Activated T-cell treated with anti-CD3 and anti-CD28 coated beads, Interleukin-2, amount 50 U/mL, for 4 hours (primary cell): ENCODE measurements at regions not wholly inside any gene's neighbourhood (a gene's known extent, or its start where the extent isn't known, plus 50 kb on each side); places are given as distances from the start of the nearest gene placed in this dataset.
"Not testable (repeated sequence)": the region's sequence is repeated elsewhere in the genome, so short reads cannot be mapped to it uniquely, and the experiment has no call there.

ENCODE experiments used
- ATAC-seq, 2 donors: fragments of 200-7000 bp; cut with Tn5 transposase; one replicate each; pipeline ENCODE4 v1.10.0; 2021
- DNase-seq: peaks from one replicate; pipeline ENCODE4 v3.0.0-alpha.2; 2020
- H3K27me3 Mint-ChIP-seq: one replicate; pipeline ENCODE4 v1.8.0; 2021; ENCODE audit warnings: low read depth, mixed read lengths
- H3K36me3 Mint-ChIP-seq: one replicate; pipeline ENCODE4 v1.8.0; 2022; ENCODE audit warnings: mixed read lengths; ENCODE audit not compliant: insufficient read depth
- H3K4me1 Mint-ChIP-seq: one replicate; pipeline ENCODE4 v1.8.0; 2021; ENCODE audit warnings: low read depth, mixed read lengths
- H3K4me3 Mint-ChIP-seq: one replicate; pipeline ENCODE4 v1.8.0; 2021; ENCODE audit warnings: mild to moderate bottlenecking, moderate library complexity, mixed read lengths
- H3K9me3 Mint-ChIP-seq: one replicate; pipeline ENCODE4 v1.8.0; 2021; ENCODE audit warnings: mixed read lengths

- H3K9me3 Mint-ChIP-seq = peaks cover 4% of the 10 kb centered on the region
- ATAC-seq = no peak
- H3K27me3 Mint-ChIP-seq = peaks cover 3% of the 10 kb centered on the region
- H3K4me1 Mint-ChIP-seq = no peaks in the 10 kb centered on the region
- no peak for DNase-seq
- H3K4me3 Mint-ChIP-seq = no peak overlapping the region
- no peaks in the 10 kb centered on the region for H3K36me3 Mint-ChIP-seq
Observed at GRCh38 chr10:90051053-90051452, 349.7 kb downstream of the KIF20B start.

DNA sequence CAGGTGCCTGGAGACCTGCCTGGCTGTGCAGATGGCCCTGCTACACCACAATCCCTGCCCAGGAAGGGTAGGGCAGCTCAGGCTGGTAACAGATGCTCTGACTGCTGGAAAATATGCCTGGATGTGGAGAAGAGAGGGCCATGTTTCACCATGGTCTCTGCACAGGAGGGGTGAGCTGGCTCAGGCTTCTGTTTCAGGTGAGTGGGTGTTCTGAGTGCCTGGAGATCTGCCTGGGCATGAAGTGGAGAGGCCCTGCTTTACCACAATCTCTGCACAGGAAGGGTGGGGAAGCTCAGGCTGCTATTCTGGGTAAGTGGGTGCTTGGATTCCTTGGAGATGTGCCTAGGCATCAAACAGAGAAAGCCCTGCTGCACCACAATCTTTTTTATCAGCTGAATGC, 350.1 kb downstream of the KIF20B start:
- ATAC-seq (no peak), DNase-seq (no peak)
- Mint-ChIP-seq H3K9me3 (peaks cover 4% of the 10 kb centered on the region), H3K27me3 (peaks cover 3% of the 10 kb centered on the region), H3K36me3 (no peaks in the 10 kb centered on the region), H3K4me1 (no peaks in the 10 kb centered on the region), H3K4me3 (no peak overlapping the region)

GRCh38 chr10:90062786-90063185, 361.4 kb downstream of the KIF20B start:
- H3K27me3 Mint-ChIP-seq = no peaks in the 10 kb centered on the region
- no peak for ATAC-seq
- H3K9me3 Mint-ChIP-seq = no peaks in the 10 kb centered on the region
- no peak for DNase-seq
- no peak overlapping the region for H3K4me3 Mint-ChIP-seq
- H3K36me3 Mint-ChIP-seq = no peaks in the 10 kb centered on the region
- H3K4me1 Mint-ChIP-seq = no peaks in the 10 kb centered on the region

GRCh38 chr10:90064295-90064694, 362.9 kb downstream of the KIF20B start:
- no peaks in the 10 kb centered on the region for H3K4me1 Mint-ChIP-seq
- no peaks in the 10 kb centered on the region for H3K27me3 Mint-ChIP-seq
- H3K36me3 Mint-ChIP-seq = no peaks in the 10 kb centered on the region
- H3K9me3 Mint-ChIP-seq = no peaks in the 10 kb centered on the region
- no peak overlapping the region for H3K4me3 Mint-ChIP-seq
- ATAC-seq (no peak), DNase-seq (no peak)

DNA sequence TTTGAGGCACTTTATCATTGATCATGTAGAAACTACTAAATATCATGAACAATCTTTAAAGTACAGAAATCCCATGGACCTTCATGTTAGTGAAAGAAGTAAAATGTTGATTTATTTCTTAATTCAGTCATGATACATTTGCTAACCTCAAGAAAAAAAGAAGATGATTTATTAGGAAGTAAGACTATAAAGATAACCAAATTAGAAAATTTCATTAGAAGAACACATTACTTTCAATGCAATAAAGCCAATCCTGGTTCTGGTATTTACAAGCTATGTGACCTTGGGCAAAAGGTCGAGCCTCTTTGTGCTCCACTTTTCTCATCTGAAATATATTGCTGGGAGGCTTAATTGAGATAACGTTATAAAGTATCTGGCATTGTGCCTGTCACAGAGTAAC, 365.0 kb downstream of the KIF20B start:
- DNase-seq (no peak), ATAC-seq (no peak)
- H3K4me3 Mint-ChIP-seq = no peak overlapping the region
- no peaks in the 10 kb centered on the region for H3K36me3 Mint-ChIP-seq
- no peaks in the 10 kb centered on the region for H3K27me3 Mint-ChIP-seq
- H3K4me1 Mint-ChIP-seq = no peaks in the 10 kb centered on the region
- no peaks in the 10 kb centered on the region for H3K9me3 Mint-ChIP-seq

- ATAC-seq = no peak
- H3K9me3 Mint-ChIP-seq = peaks cover 9% of the 10 kb centered on the region
- H3K27me3 Mint-ChIP-seq = peaks cover 8% of the 10 kb centered on the region
- no peak for DNase-seq
- no peaks in the 10 kb centered on the region for H3K36me3 Mint-ChIP-seq
- no peak overlapping the region for H3K4me3 Mint-ChIP-seq
- peaks cover 4% of the 10 kb centered on the region for H3K4me1 Mint-ChIP-seq
Observed at GRCh38 chr10:90075995-90076394, 374.6 kb downstream of the KIF20B start.

GRCh38 chr10:90079819-90080218, 378.4 kb downstream of the KIF20B start:
- no peaks in the 10 kb centered on the region for H3K9me3 Mint-ChIP-seq
- peaks cover 3% of the 10 kb centered on the region for H3K27me3 Mint-ChIP-seq
- no peak for DNase-seq
- H3K4me1 Mint-ChIP-seq = no peaks in the 10 kb centered on the region
- H3K4me3 Mint-ChIP-seq = no peak overlapping the region
- H3K36me3 Mint-ChIP-seq = no peaks in the 10 kb centered on the region
- no peak for ATAC-seq

DNA sequence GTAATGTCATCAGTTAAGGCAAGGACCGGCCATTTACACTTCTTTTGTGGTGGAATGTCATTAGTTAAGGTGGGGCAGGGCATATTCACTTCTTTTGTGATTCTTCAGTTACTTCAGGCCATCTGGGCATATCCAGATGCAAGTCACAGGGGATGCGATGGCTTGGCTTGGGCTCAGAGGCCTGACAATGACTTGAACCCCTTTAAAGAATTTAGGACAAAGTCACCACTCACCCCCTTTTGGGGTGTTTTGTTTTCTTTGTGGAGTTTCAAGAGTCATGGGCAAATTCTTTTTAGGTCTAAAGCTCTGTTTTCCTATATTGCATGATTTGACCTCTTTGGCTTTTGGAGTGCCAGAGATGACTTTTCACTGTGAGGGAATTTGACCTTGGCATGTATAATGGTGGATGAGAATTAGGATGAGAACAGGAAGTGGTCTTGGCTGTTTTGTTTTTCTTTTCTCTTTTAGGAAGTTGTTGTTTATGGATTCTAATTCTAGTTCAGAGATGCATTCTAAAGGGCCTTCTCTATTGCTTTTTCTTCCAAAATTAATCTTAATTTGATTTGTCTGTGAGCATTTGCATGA, 385.3 kb downstream of the KIF20B start:
- H3K9me3 Mint-ChIP-seq, H3K27me3 Mint-ChIP-seq: not testable (repeated sequence)

GRCh38 chr10:90087197-90088023, 386.0 kb downstream of the KIF20B start:
- DNase-seq (no peak), ATAC-seq (peak; percentile 59 to 97)
- Mint-ChIP-seq H3K9me3 (no peaks in the 10 kb centered on the region), H3K4me3 (no peak overlapping the region), H3K4me1 (peaks cover 6% of the 10 kb centered on the region), H3K36me3 (no peaks in the 10 kb centered on the region), H3K27me3 (peaks cover 4% of the 10 kb centered on the region)

More for the DNA sequence above, 385.3 kb downstream of the KIF20B start:
- H3K36me3 Mint-ChIP-seq, DNase-seq, ATAC-seq, H3K4me1 Mint-ChIP-seq, H3K4me3 Mint-ChIP-seq: not testable (repeated sequence)

DNA sequence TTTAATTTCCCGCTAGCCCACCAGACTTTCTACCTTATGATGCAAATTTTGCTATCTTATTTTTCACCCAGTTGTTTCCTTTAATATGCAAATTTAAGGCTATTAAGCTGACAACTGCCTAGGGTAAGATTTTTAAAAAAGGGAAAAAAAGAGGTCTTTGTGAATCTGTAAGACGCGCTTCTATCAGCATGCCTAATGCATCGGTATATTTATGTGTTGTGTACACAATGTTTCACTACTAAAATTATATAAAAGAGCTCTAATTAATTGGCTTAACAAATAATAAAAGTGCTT, 386.6 kb downstream of the KIF20B start:
- Mint-ChIP-seq H3K4me3 (no peak overlapping the region), H3K9me3 (no peaks in the 10 kb centered on the region), H3K27me3 (peaks cover 4% of the 10 kb centered on the region), H3K4me1 (peaks cover 6% of the 10 kb centered on the region), H3K36me3 (no peaks in the 10 kb centered on the region)
- ATAC-seq (no peak), DNase-seq (no peak)

DNA sequence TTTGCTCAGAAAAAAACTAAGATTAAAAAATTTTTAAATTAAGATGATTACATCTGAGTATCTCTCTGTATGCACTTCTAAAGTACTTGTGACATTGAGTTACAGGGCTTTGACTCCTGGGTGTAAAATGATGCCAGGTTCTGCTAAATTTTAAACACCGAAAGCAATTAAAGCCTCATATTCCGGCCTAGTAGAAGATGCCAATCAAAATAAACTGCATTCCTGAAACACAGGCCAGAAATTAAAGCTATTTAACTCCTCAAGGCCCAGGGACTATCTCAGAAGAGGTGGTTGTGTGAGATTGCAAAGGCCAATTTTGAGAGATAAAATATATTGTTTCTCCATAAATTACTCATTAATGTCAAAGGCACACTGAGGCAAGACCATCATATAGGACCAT, 388.3 kb downstream of the KIF20B start:
- ATAC-seq = no peak
- H3K4me3 Mint-ChIP-seq = no peak overlapping the region
- no peak for DNase-seq

DNA sequence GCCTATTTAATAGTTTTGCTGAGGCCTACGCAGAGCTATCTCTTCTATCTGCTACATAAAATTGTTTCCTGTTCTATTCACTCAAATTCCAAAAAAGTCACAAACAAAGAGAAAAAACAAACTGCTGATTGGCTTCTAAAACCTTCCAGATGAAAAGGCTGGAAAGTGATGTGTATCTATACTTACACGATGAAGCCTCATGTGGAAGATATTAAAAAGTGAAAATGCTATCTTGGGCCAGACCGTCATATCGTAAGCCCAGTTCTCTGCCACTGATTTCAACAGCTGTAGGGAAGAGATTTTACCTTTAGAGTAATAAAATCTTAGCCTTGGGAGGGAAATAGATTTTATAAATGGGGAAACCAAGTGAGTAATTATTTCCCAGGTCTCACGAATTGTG, 394.8 kb downstream of the KIF20B start:
- no peak for ATAC-seq
- peaks cover 9% of the 10 kb centered on the region for H3K27me3 Mint-ChIP-seq
- H3K4me1 Mint-ChIP-seq = no peaks in the 10 kb centered on the region

More for the DNA sequence above, 388.3 kb downstream of the KIF20B start:
- H3K36me3 Mint-ChIP-seq = no peaks in the 10 kb centered on the region
- no peaks in the 10 kb centered on the region for H3K9me3 Mint-ChIP-seq
- peaks cover 11% of the 10 kb centered on the region for H3K27me3 Mint-ChIP-seq
- peaks cover 6% of the 10 kb centered on the region for H3K4me1 Mint-ChIP-seq

GRCh38 chr10:90107581-90107980, 406.2 kb downstream of the KIF20B start:
- ATAC-seq, H3K4me3 Mint-ChIP-seq, DNase-seq, H3K9me3 Mint-ChIP-seq, H3K27me3 Mint-ChIP-seq, H3K36me3 Mint-ChIP-seq, H3K4me1 Mint-ChIP-seq: not testable (repeated sequence)

More for the DNA sequence above, 394.8 kb downstream of the KIF20B start:
- no peaks in the 10 kb centered on the region for H3K9me3 Mint-ChIP-seq
- no peak overlapping the region for H3K4me3 Mint-ChIP-seq
- H3K36me3 Mint-ChIP-seq = no peaks in the 10 kb centered on the region
- DNase-seq = no peak

GRCh38 chr10:90111671-90112070, 410.3 kb downstream of the KIF20B start:
- no peak for ATAC-seq
- Mint-ChIP-seq H3K9me3 (no peaks in the 10 kb centered on the region), H3K4me1 (no peaks in the 10 kb centered on the region), H3K27me3 (no peaks in the 10 kb centered on the region), H3K4me3 (no peak overlapping the region), H3K36me3 (no peaks in the 10 kb centered on the region)
- no peak for DNase-seq

GRCh38 chr10:90112681-90113080, 411.3 kb downstream of the KIF20B start:
- no peak overlapping the region for H3K4me3 Mint-ChIP-seq
- no peaks in the 10 kb centered on the region for H3K27me3 Mint-ChIP-seq
- no peak for DNase-seq
- H3K9me3 Mint-ChIP-seq = no peaks in the 10 kb centered on the region
- ATAC-seq = no peak
- H3K36me3 Mint-ChIP-seq = no peaks in the 10 kb centered on the region
- H3K4me1 Mint-ChIP-seq = no peaks in the 10 kb centered on the region
